GM21717 (cell line): ENCODE measurements at regions not wholly inside any gene's neighbourhood (a gene's known extent, or its start where the extent isn't known, plus 50 kb on each side); places are given as distances from the start of the nearest gene placed in this dataset.
"Not testable (repeated sequence)": the region's sequence is repeated elsewhere in the genome, so short reads cannot be mapped to it uniquely, and the experiment has no call there.

Experiments
- ATAC-seq: cut with Tn5 transposase; IDR thresholded peaks from one replicate; pipeline ENCODE4 v1.9.1; 2021; ENCODE audit warnings: mild to moderate bottlenecking, moderate library complexity; ENCODE audit not compliant: unreplicated experiment

- ATAC-seq, result no peak
Observed at GRCh38 chr6:12603673-12604049, 112.9 kb upstream of the PHACTR1 start.

- ATAC-seq, result peak; percentile 36
Observed at GRCh38 chr6:12605888-12606345, 110.7 kb upstream of the PHACTR1 start.

GRCh38 chr6:12606616-12607015 is 110.0 kb upstream of the PHACTR1 start:
- ATAC-seq, result no peak

- peak; percentile 81 for ATAC-seq
Observed at GRCh38 chr6:12608016-12608860, 108.3 kb upstream of the PHACTR1 start.

DNA sequence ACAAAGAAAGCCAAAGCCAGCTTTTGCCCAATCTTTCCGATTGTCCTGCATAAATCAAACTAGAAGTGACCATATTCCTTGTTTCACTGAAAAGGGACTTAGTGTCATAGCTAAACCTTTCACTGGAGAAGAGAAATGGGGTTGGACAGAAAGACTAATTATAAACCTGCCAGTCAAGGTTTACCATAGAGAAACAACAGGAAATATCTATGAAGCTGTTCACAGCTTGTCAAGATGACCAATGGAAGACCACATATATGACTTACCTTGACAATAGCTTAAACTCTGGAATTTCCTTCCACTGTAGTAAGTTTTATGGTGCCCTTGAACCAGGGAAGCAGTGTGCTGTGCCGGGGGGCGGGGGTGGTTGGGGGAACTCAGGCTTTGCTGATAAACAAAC is 107.7 kb upstream of the PHACTR1 start:
- no peak for ATAC-seq

GRCh38 chr6:12609751-12610150 is 106.8 kb upstream of the PHACTR1 start:
- ATAC-seq, result no peak

DNA sequence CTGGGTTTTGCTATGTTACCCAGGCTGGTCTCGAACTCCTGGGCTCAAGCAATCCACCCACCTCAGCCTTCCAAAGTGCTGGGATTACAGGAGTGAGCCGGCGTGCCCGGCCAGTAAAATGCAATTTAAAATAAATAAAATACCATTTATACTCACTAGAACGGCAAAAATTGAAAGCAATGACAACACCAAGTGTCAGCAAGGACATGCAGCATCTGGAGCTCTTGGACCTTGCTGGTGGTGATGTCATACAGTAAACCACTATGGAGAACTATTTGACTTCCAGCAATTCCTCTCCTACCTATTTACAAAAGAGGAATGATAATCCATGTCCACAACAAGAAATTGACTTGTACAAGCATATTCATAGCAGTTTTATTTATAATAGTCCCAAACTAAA is 105.7 kb upstream of the PHACTR1 start:
- no peak for ATAC-seq

DNA sequence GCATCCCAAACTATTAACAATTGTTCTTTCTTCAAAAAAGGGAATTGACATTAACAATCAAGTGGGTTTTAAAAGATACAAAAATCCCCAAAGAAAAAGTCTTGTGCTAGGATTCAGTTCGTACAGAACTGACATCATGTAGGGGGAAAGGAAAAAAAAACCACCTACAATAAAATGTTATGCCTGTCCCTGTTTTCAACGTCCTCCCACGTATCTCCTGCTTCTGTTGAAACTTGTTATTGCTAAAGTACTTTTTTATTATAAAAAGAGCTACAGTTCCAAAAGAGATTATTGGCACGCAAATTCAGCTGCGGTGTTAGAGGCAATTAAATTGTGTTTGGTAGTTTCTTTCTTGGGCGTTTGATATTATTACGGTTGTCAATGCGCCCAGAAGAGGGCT is 102.8 kb upstream of the PHACTR1 start:
- no peak for ATAC-seq

- no peak for ATAC-seq
Observed at GRCh38 chr6:12614456-12614855, 102.1 kb upstream of the PHACTR1 start.

DNA sequence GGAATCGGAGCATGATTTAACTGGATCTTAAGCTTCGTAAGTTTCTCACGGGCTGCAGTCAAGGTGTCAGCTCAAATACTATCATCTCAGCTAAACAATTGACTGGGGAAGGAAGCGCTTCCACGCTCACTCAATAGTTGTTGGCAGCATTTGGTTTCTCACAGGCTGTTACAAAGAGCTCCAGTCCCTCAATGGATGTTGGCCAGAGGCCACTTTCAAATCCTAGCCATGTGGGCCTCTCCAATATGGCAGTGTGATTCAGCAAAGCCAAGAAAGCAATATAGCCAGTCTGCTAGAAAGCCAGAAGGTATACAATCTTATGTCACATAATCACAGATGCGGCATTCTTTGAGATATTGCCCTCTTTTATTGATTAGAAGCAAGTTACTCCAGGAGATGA is 98.3 kb upstream of the PHACTR1 start:
- ATAC-seq, result no peak

GRCh38 chr6:12621754-12622153 is 94.8 kb upstream of the PHACTR1 start:
- no peak for ATAC-seq

DNA sequence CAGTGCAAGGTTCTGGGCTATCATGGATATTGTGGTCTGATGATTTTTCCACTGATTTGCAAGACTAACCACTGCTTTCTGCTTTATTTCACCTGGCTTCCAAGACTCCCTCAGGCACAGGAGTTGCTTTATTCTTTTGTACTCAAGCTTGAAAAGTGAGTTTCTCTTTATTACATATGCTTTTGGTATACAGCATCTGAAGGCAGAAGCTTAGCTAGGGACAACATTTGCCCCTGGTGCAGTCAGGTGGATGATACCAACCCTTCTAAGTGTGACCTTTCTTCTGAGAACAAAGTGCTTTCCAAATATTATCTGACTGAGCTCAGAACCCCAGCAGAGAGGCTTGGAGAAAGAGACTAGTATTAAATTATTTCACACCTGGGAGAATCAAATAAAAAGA is 94.0 kb upstream of the PHACTR1 start:
- ATAC-seq, result no peak

DNA sequence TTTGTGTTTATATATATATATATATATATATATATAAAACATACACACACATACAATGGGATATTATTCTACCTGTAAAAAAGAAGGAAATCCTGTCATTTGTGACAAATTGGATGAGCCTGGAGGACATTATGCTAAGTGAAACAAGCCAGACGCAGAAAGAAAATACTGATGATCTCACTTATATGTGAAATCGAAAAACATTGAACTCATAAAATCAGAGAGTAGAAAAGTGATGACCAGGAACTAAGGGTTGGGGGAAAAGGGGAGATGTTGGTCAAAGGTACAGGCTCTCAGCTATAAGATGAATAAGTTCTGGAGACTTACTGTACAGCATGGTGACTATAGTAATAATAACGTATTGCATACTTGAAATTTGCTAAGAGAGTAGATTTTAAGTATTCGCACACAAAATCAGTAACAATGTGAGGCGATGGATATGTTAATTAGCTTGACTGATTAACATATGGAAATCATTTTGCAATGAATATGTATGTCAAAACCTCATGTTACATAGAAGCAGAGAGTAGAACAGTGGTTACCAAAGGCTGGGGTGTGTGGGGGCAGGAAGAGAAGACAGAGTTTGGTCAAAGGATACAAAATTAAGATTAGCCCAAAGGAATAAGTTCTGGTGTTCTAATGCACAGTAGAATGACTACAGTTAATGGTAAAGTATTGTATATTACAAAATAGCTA is 92.3 kb upstream of the PHACTR1 start:
- ATAC-seq, result no peak

GRCh38 chr6:12627053-12627452 is 89.5 kb upstream of the PHACTR1 start:
- ATAC-seq, result no peak

DNA sequence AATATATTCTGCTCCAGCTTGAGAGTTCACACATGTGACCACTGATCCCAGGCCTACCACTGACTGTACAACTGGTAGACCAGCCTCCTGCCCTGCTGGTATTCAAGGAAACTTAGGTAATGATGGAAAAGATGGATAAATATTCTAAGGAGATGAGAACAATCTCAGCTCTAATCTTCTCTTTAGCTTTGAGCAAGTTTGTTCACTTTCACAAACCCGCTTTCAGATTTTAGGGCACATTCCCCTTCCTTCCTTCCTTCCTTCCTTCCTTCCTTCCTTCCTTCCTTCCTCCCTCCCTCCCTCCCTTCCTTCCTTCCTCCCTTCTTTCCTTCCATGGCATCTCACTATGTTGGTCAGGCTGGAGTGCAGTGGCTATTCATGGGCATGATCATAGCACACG is 88.2 kb upstream of the PHACTR1 start:
- ATAC-seq, result no peak

DNA sequence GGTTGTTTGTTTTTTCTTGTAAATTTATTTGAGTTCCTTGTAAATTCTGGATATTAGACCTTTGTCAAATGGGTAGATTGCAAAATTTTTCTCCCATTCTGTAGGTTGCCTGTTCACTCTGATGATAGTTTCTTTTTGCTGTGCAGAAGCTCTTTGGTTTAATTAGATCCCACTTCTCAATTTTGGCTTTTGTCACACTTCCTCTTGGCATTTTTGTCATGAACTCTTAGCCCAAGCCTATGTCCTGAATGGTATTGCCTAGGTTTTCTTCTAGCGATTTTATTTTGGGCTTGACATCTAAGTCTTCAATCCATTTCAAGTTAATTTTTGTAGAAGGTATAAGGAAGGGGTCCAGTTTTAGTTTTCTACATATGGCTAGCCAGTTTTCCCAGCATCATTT is 82.8 kb upstream of the PHACTR1 start:
- ATAC-seq, result not testable (repeated sequence)

DNA sequence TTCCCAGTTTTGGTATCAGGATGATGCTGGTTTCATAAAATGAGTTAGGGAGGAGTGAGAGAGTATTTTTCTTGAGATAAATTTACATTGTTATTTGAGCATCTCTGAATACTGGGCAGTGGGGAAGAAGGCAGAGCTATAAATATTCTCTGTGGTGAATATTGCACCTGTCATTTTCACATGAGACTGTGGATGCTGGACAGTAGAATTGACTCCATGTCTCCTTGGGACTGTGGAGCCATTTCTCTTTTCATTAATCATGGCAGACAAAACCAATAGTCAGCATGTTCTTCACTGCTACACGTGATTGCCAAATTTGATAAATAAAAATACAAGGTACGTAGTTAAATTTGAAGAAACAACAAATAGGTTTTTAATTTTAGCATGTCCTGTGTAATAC is 81.2 kb upstream of the PHACTR1 start:
- ATAC-seq, result no peak

DNA sequence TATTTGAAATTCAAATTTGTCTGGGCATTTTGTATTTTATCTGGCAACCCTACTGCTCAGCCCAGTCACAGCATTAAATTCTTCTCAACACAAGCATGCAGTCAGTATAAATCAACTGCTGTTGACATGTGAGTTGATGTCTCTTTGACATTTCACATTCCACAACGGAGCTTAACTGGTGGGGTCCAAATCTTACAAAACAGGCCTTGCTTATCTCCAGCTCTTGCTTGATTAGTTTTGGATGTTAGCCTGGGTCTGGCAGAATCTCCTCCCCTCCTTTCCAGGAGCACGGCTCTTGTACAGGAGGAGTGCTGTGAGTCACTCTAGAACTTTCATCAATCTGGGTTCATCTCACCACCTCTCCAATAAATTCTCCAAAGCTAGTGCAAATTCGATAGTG is 80.8 kb upstream of the PHACTR1 start:
- ATAC-seq, result no peak

- ATAC-seq, result no peak
Observed at GRCh38 chr6:12636336-12636735, 80.2 kb upstream of the PHACTR1 start.

DNA sequence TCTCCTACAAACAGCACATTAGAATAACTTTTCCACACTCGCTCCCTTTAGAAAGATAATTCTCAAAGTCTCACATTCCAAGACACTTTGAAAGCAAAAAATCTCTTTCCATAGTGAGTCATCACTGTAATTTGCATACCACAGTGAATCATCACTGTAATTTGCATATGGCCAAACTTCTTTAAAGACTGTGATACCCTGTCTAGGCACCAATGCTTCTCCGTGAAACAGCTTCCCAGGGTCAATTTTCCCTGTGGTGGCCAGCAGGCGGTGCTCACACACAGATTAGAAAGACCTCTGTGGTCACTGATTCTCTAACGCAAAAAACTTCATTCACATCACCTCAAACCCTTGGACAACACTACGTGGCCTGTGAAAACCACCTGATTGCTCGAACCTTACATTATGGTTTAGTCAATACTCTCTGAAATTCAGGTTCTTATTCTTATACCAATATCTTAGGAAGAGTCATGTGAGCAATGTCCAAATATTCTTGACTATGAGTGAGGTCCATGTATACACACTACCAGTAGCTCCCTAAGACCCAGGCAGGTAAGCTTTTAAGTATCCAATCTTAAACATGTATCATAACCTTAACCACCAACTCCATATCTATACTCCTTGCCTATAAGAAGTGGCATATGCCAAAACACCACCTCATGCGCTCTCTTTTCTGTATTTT is 78.5 kb upstream of the PHACTR1 start:
- ATAC-seq, result no peak

DNA sequence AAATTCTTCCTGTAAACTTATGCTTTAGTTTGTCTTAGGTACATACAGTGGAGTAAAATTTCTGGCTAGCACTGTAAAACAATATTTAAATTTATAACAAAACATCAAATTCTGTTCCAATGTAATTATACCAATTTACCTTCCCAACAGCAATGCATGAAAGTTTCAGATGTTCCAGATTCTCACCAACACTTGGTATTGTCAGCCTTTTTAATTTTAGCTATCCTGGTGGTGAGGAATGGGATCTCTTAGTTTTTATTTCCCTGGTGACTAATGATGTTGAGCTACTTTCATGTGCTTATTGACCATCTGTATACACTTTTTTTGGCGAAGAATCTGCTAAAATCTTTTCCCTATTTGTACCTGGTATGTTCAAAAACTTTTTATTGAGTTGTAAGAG is 76.1 kb upstream of the PHACTR1 start:
- no peak for ATAC-seq

DNA sequence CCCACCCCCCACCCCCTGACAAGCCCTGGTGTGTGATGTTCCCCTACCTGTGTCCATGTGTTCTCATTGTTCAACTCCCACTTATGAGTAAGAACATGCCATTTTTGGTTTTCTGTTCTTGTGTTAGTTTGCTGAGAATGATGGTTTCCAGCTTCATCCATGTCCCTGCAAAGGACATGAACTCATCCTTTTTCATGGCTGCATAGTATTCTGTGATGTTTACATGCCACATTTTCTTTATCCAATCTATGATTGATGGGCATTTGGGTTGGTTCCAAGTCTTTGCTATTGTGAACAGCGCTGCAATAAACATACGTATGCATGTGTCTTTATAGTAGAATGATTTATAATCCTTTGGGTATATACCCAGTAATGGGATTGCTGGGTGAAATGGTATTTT is 74.8 kb upstream of the PHACTR1 start:
- not testable (repeated sequence) for ATAC-seq
